RKO (cell line): ENCODE measurements at regions not wholly inside any gene's neighbourhood (a gene's known extent, or its start where the extent isn't known, plus 50 kb on each side); places are given as distances from the start of the nearest gene placed in this dataset.

Experiments used
- DNase-seq: peaks from one replicate; pipeline ENCODE4 v3.0.0-alpha.2; 2016; ENCODE audit warnings: low spot score

- DNase-seq = no peak
These were observed 133.4 kb upstream of the SMAD3 start for GRCh38 chr15:66931768-66932633.

GRCh38 chr15:66932634-66933024, 132.8 kb upstream of the SMAD3 start:
- DNase-seq = no peak

- DNase-seq = no peak
These were observed 131.2 kb upstream of the SMAD3 start for GRCh38 chr15:66933932-66934867.

GRCh38 chr15:66934868-66935520, 130.4 kb upstream of the SMAD3 start:
- no peak for DNase-seq

GRCh38 chr15:66935688-66936087, 129.7 kb upstream of the SMAD3 start:
- no peak for DNase-seq

GRCh38 chr15:66936109-66936860, 129.1 kb upstream of the SMAD3 start:
- DNase-seq = no peak

GRCh38 chr15:66936861-66937582, 128.4 kb upstream of the SMAD3 start:
- DNase-seq = no peak

GRCh38 chr15:66937588-66937987, 127.8 kb upstream of the SMAD3 start:
- no peak for DNase-seq

GRCh38 chr15:66938114-66938830, 127.1 kb upstream of the SMAD3 start:
- no peak for DNase-seq

- DNase-seq = no peak
These were observed 126.4 kb upstream of the SMAD3 start for GRCh38 chr15:66939016-66939415.

- no peak for DNase-seq
These were observed 125.9 kb upstream of the SMAD3 start for GRCh38 chr15:66939451-66940023.

- DNase-seq = no peak
These were observed 125.0 kb upstream of the SMAD3 start for GRCh38 chr15:66940368-66940767.

- DNase-seq = no peak
These were observed 124.2 kb upstream of the SMAD3 start for GRCh38 chr15:66941108-66941711.

GRCh38 chr15:66941791-66942190, 123.6 kb upstream of the SMAD3 start:
- no peak for DNase-seq

- no peak for DNase-seq
These were observed 122.6 kb upstream of the SMAD3 start for GRCh38 chr15:66942649-66943390.

GRCh38 chr15:66943456-66944095, 121.8 kb upstream of the SMAD3 start:
- no peak for DNase-seq

GRCh38 chr15:66944121-66944520, 121.3 kb upstream of the SMAD3 start:
- no peak for DNase-seq

GRCh38 chr15:66945286-66945685, 120.1 kb upstream of the SMAD3 start:
- DNase-seq = no peak
